Kidney (tissue), 13 donors: ENCODE measurements at regions not wholly inside any gene's neighbourhood (a gene's known extent, or its start where the extent isn't known, plus 50 kb on each side); places are given as distances from the start of the nearest gene placed in this dataset.
"Not testable (repeated sequence)": the region's sequence is repeated elsewhere in the genome, so short reads cannot be mapped to it uniquely, and the experiment has no call there.

Experiments used
- DNase-seq, 5 donors: peaks; one replicate each; pipeline ENCODE4 v3.0.0-alpha.2; 2013 to 2020
- FAIRE-seq: peaks from 2 replicates; lab custom pipeline; 2012; peaks lifted over from hg19 to GRCh38; lab: Jason Lieb, UNC
- H3K27ac ChIP-seq, 2 donors: one replicate each; pipeline ENCODE4 v1.7.0; 2013; ENCODE audit warnings: low read depth in 2 of 2, low read length in 2 of 2, inconsistent platforms in 1 of 2
- H3K27me3 ChIP-seq: one replicate; pipeline ENCODE4 v1.7.1; 2013; ENCODE audit warnings: low read length, inconsistent platforms; ENCODE audit not compliant: control insufficient read depth, insufficient read depth
- H3K36me3 ChIP-seq, 3 donors: one replicate each; pipeline versions ENCODE4 v1.7.0 to v1.7.1; 2013; ENCODE audit warnings: low read length in 3 of 3, control low read depth in 1 of 3, inconsistent platforms in 1 of 3; ENCODE audit not compliant: insufficient read depth in 3 of 3, control insufficient read depth in 2 of 3
- H3K4me1 ChIP-seq, 3 donors: one replicate each; pipeline versions ENCODE4 v1.7.0 to v1.7.1; 2013; ENCODE audit warnings: low read length in 3 of 3, inconsistent platforms in 1 of 3, low read depth in 1 of 3; ENCODE audit not compliant: control insufficient read depth in 2 of 3, insufficient read depth in 2 of 3
- H3K4me3 ChIP-seq, 3 donors: one replicate each; pipeline versions ENCODE4 v1.7.0 to v1.8.1; 2013; ENCODE audit warnings: low read length in 3 of 3, control low read depth in 1 of 3, inconsistent platforms in 1 of 3
- H3K9ac ChIP-seq, 3 donors: one replicate each; pipeline versions ENCODE4 v1.7.0 to v1.7.1; 2013; ENCODE audit warnings: low read length in 3 of 3, control low read depth in 1 of 3, inconsistent platforms in 1 of 3
- H3K9me3 ChIP-seq, 3 donors: one replicate each; pipeline versions ENCODE4 v1.7.0 to v1.7.1; 2013; ENCODE audit warnings: low read length in 3 of 3, control low read depth in 1 of 3, inconsistent platforms in 1 of 3; ENCODE audit not compliant: control insufficient read depth in 2 of 3, insufficient read depth in 1 of 3
- intact Hi-C: fragments of 100-400 bp; cut with DNase I; formaldehyde crosslinking; loops from one replicate; pipeline ENCODE4 v1.11.1; 2022
- TF ChIP-seq, protein P1 (sequence below): IDR thresholded peaks from 3 replicates; pipeline ENCODE4 v1.5.1; 2012; ENCODE audit warnings: mild to moderate bottlenecking, moderate library complexity, borderline replicate concordance; ENCODE audit not compliant: insufficient read depth; ENCODE audit errors: extremely low read depth
- donor health status: control.
- donor health status: control.
- donor health status: control.
- donor health status: control.
- donor health status: control.
- donor health status: DM: yes; HTN: yes; CAD: no.
- donor health status: Normal renal cell carcinoma (clear cell type).

GRCh38 chr2:152254976-152255375 is 79.4 kb upstream of the STAM2 start:
- FAIRE-seq (no peak), DNase-seq (no peak)
- Histone ChIP-seq H3K4me3 (no peak overlapping the region), H3K9me3 (no peaks in the 10 kb centered on the region), H3K27me3 (no peaks in the 10 kb centered on the region), H3K36me3 (no peaks in the 10 kb centered on the region), H3K4me1 (no peaks in the 10 kb centered on the region), H3K9ac (no peak overlapping the region), H3K27ac (no peak overlapping the region)
- TF ChIP-seq, protein P1, sequence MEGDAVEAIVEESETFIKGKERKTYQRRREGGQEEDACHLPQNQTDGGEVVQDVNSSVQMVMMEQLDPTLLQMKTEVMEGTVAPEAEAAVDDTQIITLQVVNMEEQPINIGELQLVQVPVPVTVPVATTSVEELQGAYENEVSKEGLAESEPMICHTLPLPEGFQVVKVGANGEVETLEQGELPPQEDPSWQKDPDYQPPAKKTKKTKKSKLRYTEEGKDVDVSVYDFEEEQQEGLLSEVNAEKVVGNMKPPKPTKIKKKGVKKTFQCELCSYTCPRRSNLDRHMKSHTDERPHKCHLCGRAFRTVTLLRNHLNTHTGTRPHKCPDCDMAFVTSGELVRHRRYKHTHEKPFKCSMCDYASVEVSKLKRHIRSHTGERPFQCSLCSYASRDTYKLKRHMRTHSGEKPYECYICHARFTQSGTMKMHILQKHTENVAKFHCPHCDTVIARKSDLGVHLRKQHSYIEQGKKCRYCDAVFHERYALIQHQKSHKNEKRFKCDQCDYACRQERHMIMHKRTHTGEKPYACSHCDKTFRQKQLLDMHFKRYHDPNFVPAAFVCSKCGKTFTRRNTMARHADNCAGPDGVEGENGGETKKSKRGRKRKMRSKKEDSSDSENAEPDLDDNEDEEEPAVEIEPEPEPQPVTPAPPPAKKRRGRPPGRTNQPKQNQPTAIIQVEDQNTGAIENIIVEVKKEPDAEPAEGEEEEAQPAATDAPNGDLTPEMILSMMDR: no peak
- intact Hi-C loops: no loop called here

- Histone ChIP-seq H3K27me3 (no peaks in the 10 kb centered on the region), H3K9me3 (no peaks in the 10 kb centered on the region), H3K9ac (no peak overlapping the region), H3K4me3 (no peak overlapping the region), H3K27ac (no peak overlapping the region), H3K4me1 (no peaks in the 10 kb centered on the region), H3K36me3 (no peaks in the 10 kb centered on the region)
- DNase-seq (no peak), FAIRE-seq (no peak)
- TF ChIP-seq, protein P1: no peak
- intact Hi-C loops: no loop called here
These were observed 79.1 kb upstream of the FMNL2 start for GRCh38 chr2:152255918-152256317.

DNA sequence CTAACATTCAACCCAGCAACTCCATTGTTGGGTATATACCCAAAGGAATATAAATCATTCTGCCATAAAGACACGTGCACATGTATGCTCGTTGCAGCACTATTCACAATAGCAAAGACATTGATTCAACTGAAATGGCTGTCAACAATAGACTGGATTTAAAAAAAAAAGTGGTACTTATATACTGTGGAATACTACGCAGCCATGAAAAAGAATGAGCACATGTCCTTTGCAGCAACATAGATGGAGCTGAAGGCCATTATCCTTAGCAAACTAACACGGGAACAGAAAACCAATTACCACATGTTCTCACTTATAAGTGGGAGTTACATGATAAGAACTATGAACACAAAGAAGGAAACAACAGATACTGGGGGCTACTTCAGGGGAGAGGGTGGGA is 74.0 kb upstream of the FMNL2 start:
- H3K27ac ChIP-seq: no peak overlapping the region
- no peak for FAIRE-seq
- H3K4me1 ChIP-seq: no peaks in the 10 kb centered on the region
- DNase-seq: no peak
- TF ChIP-seq, protein P1: no peak
- no peak overlapping the region for H3K4me3 ChIP-seq
- no peak overlapping the region for H3K9ac ChIP-seq
- H3K9me3 ChIP-seq: no peaks in the 10 kb centered on the region
- intact Hi-C loops: no loop called here
- no peaks in the 10 kb centered on the region for H3K36me3 ChIP-seq
- H3K27me3 ChIP-seq: no peaks in the 10 kb centered on the region

DNA sequence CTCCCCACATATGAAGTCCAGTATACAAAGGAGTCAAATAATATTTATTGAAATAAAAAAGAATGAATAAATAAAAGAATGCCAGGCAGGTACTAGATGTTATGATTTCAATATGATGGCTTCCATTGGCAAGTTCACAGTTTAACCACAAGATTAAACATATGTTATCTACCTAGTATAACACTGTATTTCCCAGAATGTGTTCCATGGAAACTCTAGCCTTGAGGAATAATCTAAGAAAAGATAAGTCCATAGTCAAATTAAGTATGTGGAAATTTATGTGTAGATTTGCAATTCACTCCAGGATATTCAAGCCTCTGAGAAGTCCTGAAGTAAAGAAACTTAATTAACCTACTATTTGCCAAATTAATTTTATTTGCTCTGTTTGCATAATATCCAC is 71.1 kb upstream of the FMNL2 start:
- DNase-seq: no peak
- H3K4me1 ChIP-seq: no peaks in the 10 kb centered on the region
- FAIRE-seq: no peak
- TF ChIP-seq, protein P1: no peak
- no peak overlapping the region for H3K27ac ChIP-seq
- no peak overlapping the region for H3K4me3 ChIP-seq
- no peaks in the 10 kb centered on the region for H3K27me3 ChIP-seq
- no peaks in the 10 kb centered on the region for H3K9me3 ChIP-seq
- no peaks in the 10 kb centered on the region for H3K36me3 ChIP-seq
- no peak overlapping the region for H3K9ac ChIP-seq
- intact Hi-C loops: no loop called here

DNA sequence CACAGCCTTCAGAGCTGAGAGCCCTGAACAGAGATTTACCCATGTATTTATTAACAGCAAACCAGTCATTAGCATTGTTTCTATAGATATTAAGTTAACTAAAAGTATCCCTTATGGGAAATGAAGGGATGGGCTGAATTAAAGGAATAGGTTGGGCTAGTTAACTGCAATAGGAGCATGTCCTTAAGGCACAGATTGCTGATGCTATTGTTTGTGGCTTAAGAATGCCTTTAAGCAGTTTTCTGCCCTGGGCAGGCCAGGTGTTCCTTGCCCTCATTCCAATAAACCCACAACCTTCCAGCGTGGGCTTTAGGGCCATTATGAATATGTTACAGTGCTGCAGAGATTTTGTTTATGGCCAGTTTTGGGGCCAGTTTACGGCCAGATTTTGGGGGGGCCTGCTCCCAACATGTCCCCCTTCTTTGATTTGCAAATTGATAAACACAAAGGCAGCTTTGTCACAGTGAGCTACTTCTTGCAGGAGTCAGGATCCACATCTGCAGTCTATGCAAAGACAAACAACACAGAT is 61.2 kb upstream of the FMNL2 start:
- H3K9me3 ChIP-seq: peaks cover 0 to 14% (median 4%) of the 10 kb centered on the region in 3 donors
- H3K27ac ChIP-seq, intact Hi-C loops, H3K4me1 ChIP-seq, DNase-seq, H3K27me3 ChIP-seq, FAIRE-seq, H3K9ac ChIP-seq, H3K36me3 ChIP-seq, H3K4me3 ChIP-seq: not testable (repeated sequence)
